Spleen (tissue), 11 donors: ENCODE measurements at regions not wholly inside any gene's neighbourhood (a gene's known extent, or its start where the extent isn't known, plus 50 kb on each side); places are given as distances from the start of the nearest gene placed in this dataset.

Experiments
- DNase-seq: peaks from one replicate; pipeline ENCODE4 v3.0.0-alpha.2; 2020
- H3K27ac ChIP-seq, 8 donors: fragments of 200-600 bp; sonication (generic) in 7 of 8; 1 replicate in 4 of 8; 2 replicates in 4 of 8; pipeline versions ENCODE4 v1.5.0 to v1.8.0; 2016 to 2021; ENCODE audit warnings: inconsistent platforms in 4 of 8, mild to moderate bottlenecking in 4 of 8, moderate library complexity in 1 of 8
- H3K27me3 ChIP-seq, 7 donors: fragments of 200-600 bp; sonication (generic) in 6 of 7; replicated peaks in 1 of 7; 1 replicate in 4 of 7; 2 replicates in 3 of 7; pipeline versions ENCODE4 v1.5.0 to v1.8.0; 2016 to 2021; ENCODE audit warnings: inconsistent platforms in 3 of 7, mild to moderate bottlenecking in 1 of 7
- H3K36me3 ChIP-seq, 6 donors: fragments of 200-600 bp; sonication (generic) in 5 of 6; 1 replicate in 4 of 6; 2 replicates in 2 of 6; pipeline versions ENCODE4 v1.5.0 to v1.8.0; 2016 to 2021; ENCODE audit warnings: inconsistent platforms in 2 of 6
- H3K4me1 ChIP-seq, 6 donors: fragments of 200-600 bp; sonication (generic) in 5 of 6; 1 replicate in 3 of 6; 2 replicates in 3 of 6; pipeline versions ENCODE4 v1.5.0 to v1.8.0; 2016 to 2021; ENCODE audit warnings: inconsistent platforms in 3 of 6
- H3K4me3 ChIP-seq, 8 donors: fragments of 200-600 bp; sonication (generic) in 7 of 8; 1 replicate in 4 of 8; 2 replicates in 4 of 8; pipeline versions ENCODE4 v1.5.0 to v1.8.0; 2016 to 2021; ENCODE audit warnings: inconsistent platforms in 4 of 8, mild to moderate bottlenecking in 4 of 8, moderate library complexity in 2 of 8
- H3K9me3 ChIP-seq, 8 donors: fragments of 200-600 bp; sonication (generic) in 7 of 8; 1 replicate in 4 of 8; 2 replicates in 4 of 8; pipeline versions ENCODE4 v1.5.0 to v1.8.0; 2016 to 2021; ENCODE audit warnings: inconsistent platforms in 4 of 8
- POLR2A ChIP-seq, 3 donors: fragments of 450-650 bp; IDR thresholded peaks; one replicate each; pipeline ENCODE4 v1.5.1; 2017; ENCODE audit warnings: antibody characterized with exemption in 3 of 3, mild to moderate bottlenecking in 1 of 3
- POLR2AphosphoS5 ChIP-seq, 3 donors: sonication (generic); formaldehyde crosslinking; IDR thresholded peaks; one replicate each; pipeline ENCODE4 v1.5.1; 2017; ENCODE audit warnings: antibody characterized with exemption in 3 of 3
- WGBS, 5 donors: extraction: QIAGEN DNeasy Blood & Tissue Kit in 3 of 5; methylation state at CpG; one replicate each; pipeline versions ENCODE4 v1.1.5 to v1.1.7; 2013 to 2018; 5-methylcytosine and 5-hydroxymethylcytosine counted together
- intact Hi-C: fragments of 100-400 bp; cut with DNase I; formaldehyde crosslinking; loops from one replicate; pipeline ENCODE4 v1.15.0; 2023; ENCODE audit warnings: low total_unique reads
- TF ChIP-seq, protein P1 (sequence below), 11 experiments: fragments of 200-600 bp in 7 of 11; fragments of 450-650 bp in 4 of 11; sonication (generic) in 4 of 11; IDR thresholded peaks in 8 of 11; conservative IDR thresholded peaks in 3 of 11; 1 replicate in 7 of 11; 2 replicates in 4 of 11; pipeline versions ENCODE4 v1.4.0 to v1.8.0; 2016 to 2021; ENCODE audit warnings: antibody characterized with exemption in 11 of 11, inconsistent platforms in 4 of 11, mild to moderate bottlenecking in 1 of 11
- donor health status: healthy with polysubstance abuse.
- donor health status: DM: no; HTN: no; CAD: no; lungs with moderate emphysema.
- donor health status: DM: no; HTN: no; CAD: no.
- donor health status: Bipolar disorder and iron deficiency.
- donor health status: healthy.
- donor health status: DM: no; HTN: no; CAD: no.
- donor health status: DM: yes; HTN: yes; CAD: no.

DNA sequence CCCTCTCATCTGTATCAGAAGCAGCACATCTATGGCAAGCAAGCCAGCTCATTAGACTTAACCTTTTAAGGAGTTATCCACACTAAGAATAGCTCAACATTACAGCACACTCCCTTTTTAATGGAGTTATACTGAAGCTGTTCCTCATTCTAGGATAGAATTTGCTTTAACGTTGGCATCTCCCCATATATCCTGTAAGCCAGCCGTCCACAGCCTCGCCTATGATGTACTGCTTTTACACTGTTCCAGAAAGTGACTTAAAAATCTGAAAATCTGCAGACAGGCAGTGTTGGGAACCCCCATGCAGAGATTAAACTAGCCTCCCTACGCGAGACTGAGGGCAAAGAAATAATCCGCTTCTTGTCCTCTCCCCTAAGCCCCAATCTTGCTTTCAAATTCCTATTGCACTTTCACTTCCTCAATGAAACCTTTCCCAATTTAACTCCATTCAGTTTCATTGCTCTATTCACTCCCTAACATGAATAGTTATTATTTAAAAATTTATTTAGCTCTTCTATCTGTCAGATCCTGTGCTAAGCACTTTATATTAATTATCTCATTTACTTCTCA is 225.0 kb downstream of the BLID start:
- no peak for DNase-seq
- TF ChIP-seq POLR2A (IDR thresholded peaks at IDR 0.05) (no peak), POLR2AphosphoS5 (IDR thresholded peaks at IDR 0.05) (no peak)
- TF ChIP-seq, protein P1, sequence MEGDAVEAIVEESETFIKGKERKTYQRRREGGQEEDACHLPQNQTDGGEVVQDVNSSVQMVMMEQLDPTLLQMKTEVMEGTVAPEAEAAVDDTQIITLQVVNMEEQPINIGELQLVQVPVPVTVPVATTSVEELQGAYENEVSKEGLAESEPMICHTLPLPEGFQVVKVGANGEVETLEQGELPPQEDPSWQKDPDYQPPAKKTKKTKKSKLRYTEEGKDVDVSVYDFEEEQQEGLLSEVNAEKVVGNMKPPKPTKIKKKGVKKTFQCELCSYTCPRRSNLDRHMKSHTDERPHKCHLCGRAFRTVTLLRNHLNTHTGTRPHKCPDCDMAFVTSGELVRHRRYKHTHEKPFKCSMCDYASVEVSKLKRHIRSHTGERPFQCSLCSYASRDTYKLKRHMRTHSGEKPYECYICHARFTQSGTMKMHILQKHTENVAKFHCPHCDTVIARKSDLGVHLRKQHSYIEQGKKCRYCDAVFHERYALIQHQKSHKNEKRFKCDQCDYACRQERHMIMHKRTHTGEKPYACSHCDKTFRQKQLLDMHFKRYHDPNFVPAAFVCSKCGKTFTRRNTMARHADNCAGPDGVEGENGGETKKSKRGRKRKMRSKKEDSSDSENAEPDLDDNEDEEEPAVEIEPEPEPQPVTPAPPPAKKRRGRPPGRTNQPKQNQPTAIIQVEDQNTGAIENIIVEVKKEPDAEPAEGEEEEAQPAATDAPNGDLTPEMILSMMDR (IDR thresholded peaks at IDR 0.05 in 8 of 11, conservative IDR thresholded peaks at IDR 0.05 in 3 of 11): no peak
- no peaks in the 10 kb centered on the region for H3K36me3 ChIP-seq
- no peaks in the 10 kb centered on the region for H3K27me3 ChIP-seq
- H3K27ac ChIP-seq: peak overlapping the region in 4 of 8 donors; percentile 22 to 63 (median 34)
- no peak overlapping the region for H3K4me3 ChIP-seq
- H3K4me1 ChIP-seq: peaks cover 0 to 25% (median 7%) of the 10 kb centered on the region in 6 donors
- WGBS, 5 donors: 53 to 78% (median 69%) methylated on average over 6 of the region's 6 CpGs
- H3K9me3 ChIP-seq: no peaks in the 10 kb centered on the region
- intact Hi-C loops: no loop called here

DNA sequence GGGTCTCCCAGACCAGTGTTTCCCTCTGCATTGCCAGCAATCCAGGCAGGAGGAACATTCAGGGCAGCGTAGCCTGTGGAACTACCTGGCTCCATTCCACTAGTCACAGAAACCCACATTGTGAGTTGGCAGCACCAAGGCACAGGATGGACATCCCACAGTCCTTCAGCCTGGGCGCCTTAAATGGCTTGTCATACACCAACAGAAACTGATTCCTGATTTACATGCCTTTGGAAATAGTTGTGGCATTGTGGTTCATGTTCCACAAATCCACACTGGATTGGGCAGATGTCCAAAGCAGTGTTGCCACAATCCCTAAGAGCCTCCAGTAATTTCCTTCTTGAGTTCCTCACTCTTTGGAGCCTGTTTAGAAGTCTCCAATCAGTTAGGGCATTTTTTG is 225.6 kb downstream of the BLID start:
- intact Hi-C loops: no loop called here
- H3K27ac ChIP-seq: peak overlapping the region in 1 of 8 donors; percentile 63

DNA sequence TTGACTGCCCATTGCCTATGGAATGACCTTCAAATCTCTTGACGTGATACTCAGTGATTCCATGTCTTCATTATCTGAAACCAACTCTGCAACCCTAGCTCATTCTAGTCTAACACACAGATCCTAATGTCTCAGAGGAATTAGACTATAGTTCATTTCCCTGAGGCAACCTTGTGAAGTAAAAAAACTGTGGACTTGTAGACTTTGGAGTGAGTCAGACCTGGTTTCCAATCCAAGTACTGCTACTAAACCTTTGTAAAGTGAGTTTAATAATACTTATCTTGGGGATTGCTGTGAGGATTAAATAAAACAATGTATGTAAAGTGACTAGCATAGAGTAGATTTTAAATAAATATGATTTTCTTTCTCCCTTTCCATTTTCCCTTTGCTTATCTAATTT is 226.1 kb downstream of the BLID start:
- WGBS, 5 donors: 77 to 94% (median 92%) methylated on average over 1 of the region's 1 CpG
- no peaks in the 10 kb centered on the region for H3K27me3 ChIP-seq
- no peak overlapping the region for H3K27ac ChIP-seq
- H3K4me1 ChIP-seq: peaks cover 0 to 25% (median 8%) of the 10 kb centered on the region in 6 donors
- DNase-seq: no peak
- TF ChIP-seq, protein P1 (IDR thresholded peaks at IDR 0.05 in 8 of 11, conservative IDR thresholded peaks at IDR 0.05 in 3 of 11): no peak
- TF ChIP-seq POLR2A (IDR thresholded peaks at IDR 0.05): no peak
- no peak for TF ChIP-seq POLR2AphosphoS5 (IDR thresholded peaks at IDR 0.05)
- H3K9me3 ChIP-seq: no peaks in the 10 kb centered on the region
- intact Hi-C loops: no loop called here
- H3K36me3 ChIP-seq: no peaks in the 10 kb centered on the region
- no peak overlapping the region for H3K4me3 ChIP-seq

More for the DNA sequence above, 225.6 kb downstream of the BLID start:
- Histone ChIP-seq H3K27me3 (no peaks in the 10 kb centered on the region), H3K4me1 (peaks cover 0 to 25% (median 8%) of the 10 kb centered on the region in 6 donors), H3K9me3 (no peaks in the 10 kb centered on the region), H3K4me3 (no peak overlapping the region), H3K36me3 (no peaks in the 10 kb centered on the region)
- no peak for DNase-seq
- whole genome bisulfite sequencing, 5 donors: 83 to 96% (median 86%) methylated on average over 2 of the region's 2 CpGs
- no peak for TF ChIP-seq POLR2A (IDR thresholded peaks at IDR 0.05)

DNA sequence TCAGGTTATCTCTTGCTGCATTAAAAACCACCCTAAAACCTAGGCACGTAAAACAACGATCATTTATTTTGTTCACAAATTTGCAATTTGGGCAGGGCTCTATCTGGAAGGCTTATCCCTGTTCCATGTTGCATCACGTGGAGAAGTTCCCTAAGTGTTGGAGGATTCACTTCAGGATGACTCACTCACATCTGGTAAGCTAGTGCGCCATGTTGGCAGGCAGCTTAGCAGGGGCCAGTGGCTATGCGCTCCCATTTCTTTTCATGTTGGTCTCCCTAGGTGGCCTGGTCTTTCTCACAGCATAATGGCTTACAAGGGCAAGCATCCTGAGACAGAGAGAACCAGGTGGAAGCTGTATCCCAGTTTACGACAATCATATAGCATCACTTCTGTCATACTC is 226.8 kb downstream of the BLID start:
- no peak for DNase-seq
- Histone ChIP-seq H3K4me1 (peaks cover 0 to 25% (median 8%) of the 10 kb centered on the region in 6 donors), H3K27ac (no peak overlapping the region), H3K36me3 (no peaks in the 10 kb centered on the region), H3K9me3 (no peaks in the 10 kb centered on the region), H3K27me3 (no peaks in the 10 kb centered on the region), H3K4me3 (no peak overlapping the region)
- intact Hi-C loops: no loop called here
- 79 to 95% (median 92%) methylated on average over 6 of the region's 6 CpGs for WGBS, 5 donors
- TF ChIP-seq POLR2AphosphoS5 (IDR thresholded peaks at IDR 0.05) (no peak), POLR2A (IDR thresholded peaks at IDR 0.05) (no peak)
- TF ChIP-seq, protein P1 (IDR thresholded peaks at IDR 0.05 in 8 of 11, conservative IDR thresholded peaks at IDR 0.05 in 3 of 11): no peak
